ENCODE measurements at regions not wholly inside any gene's neighbourhood (a gene's known extent, or its start where the extent isn't known, plus 50 kb on each side); places are given as distances from the start of the nearest gene placed in this dataset.
A peak's percentile ranks its signal among the peaks of the same experiment; 100 is the strongest.

GRCh38 chr4:129808242-129808641, 712.3 kb downstream of the C4orf33 start:
- TF ChIP-seq, protein P1, sequence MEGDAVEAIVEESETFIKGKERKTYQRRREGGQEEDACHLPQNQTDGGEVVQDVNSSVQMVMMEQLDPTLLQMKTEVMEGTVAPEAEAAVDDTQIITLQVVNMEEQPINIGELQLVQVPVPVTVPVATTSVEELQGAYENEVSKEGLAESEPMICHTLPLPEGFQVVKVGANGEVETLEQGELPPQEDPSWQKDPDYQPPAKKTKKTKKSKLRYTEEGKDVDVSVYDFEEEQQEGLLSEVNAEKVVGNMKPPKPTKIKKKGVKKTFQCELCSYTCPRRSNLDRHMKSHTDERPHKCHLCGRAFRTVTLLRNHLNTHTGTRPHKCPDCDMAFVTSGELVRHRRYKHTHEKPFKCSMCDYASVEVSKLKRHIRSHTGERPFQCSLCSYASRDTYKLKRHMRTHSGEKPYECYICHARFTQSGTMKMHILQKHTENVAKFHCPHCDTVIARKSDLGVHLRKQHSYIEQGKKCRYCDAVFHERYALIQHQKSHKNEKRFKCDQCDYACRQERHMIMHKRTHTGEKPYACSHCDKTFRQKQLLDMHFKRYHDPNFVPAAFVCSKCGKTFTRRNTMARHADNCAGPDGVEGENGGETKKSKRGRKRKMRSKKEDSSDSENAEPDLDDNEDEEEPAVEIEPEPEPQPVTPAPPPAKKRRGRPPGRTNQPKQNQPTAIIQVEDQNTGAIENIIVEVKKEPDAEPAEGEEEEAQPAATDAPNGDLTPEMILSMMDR (conservative IDR thresholded peaks at IDR 0.05): no peak

GRCh38 chr4:129821073-129821472, 725.1 kb downstream of the C4orf33 start:
- no peak overlapping the region; the same call in 1 of the 2 replicates for H3K27ac ChIP-seq
- TF ChIP-seq, protein P1 (conservative IDR thresholded peaks at IDR 0.05): no peak

More at GRCh38 chr4:129808242-129808641, 712.3 kb downstream of the C4orf33 start:
- H3K27ac ChIP-seq: no peak overlapping the region

GRCh38 chr4:129821963-129822362, 726.0 kb downstream of the C4orf33 start:
- TF ChIP-seq, protein P1 (conservative IDR thresholded peaks at IDR 0.05): no peak
- H3K27ac ChIP-seq: peak overlapping the region; percentile 14; the same call in 1 of the 2 replicates

DNA sequence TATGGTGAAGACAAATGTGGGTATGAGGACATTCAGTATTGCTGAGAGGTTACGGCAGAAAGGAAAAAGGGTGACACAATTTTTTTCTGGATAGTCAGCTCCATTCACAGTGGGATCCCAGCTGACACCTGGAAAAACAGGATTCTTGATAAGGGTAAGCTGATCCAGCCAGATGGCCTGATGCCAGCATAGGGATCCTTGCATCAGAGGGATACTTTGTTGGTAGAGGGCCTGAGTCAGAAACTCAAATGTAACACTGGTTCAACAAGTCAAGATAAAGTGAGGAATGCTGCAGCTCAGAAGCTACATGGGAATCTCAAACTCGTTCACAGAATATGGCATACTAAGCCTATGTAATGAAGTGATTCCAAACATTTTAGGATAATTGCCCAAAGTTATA, 726.7 kb downstream of the C4orf33 start:
- H3K27ac ChIP-seq: peak overlapping the region; percentile 14; the same call in 1 of the 2 replicates

DNA sequence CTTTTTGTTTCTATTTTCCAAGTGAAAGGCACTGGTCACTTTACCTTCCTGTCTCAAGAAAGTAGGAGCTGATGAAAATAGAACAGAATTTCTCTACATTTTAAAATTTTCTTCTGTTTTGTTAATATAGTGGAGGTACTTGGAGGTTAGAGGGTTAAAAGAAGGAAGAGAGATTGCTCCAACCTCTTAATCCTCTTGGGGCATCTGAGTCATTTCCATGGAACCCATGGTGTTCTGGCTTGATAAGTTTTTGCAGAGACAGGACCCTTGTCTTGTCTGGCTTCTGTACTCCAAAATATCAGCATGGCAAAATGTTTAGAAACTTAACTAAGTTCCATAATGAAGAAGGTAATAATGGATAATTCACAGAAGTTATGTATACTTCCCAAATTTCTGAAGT, 727.2 kb downstream of the C4orf33 start:
- TF ChIP-seq, protein P1 (conservative IDR thresholded peaks at IDR 0.05): no peak
- H3K27ac ChIP-seq: no peak overlapping the region; the same call in 1 of the 2 replicates

More for the DNA sequence above, 726.7 kb downstream of the C4orf33 start:
- TF ChIP-seq, protein P1 (conservative IDR thresholded peaks at IDR 0.05): no peak

- TF ChIP-seq, protein P1 (conservative IDR thresholded peaks at IDR 0.05): no peak
- H3K27ac ChIP-seq: no peak overlapping the region
Observed at GRCh38 chr4:129829373-129829772, 733.4 kb downstream of the C4orf33 start.

DNA sequence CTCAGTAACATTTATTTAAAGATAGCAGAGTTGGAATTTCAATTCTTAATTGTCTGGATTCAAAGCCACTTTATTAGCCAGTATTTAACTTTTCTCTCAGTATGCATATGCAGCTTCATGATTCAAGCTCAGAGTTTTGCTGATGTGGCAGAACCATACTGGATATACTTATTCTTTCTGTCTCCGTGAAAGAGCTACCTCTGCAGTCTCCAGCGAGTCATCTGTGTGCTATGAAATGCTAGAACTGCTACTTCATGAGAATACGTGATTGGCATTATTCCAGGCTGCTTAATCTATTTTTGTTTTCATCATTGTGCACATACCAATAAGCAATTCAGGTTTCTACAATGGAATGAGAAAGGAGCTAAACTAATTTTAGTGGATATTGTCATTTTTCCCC, 743.7 kb downstream of the C4orf33 start:
- H3K27ac ChIP-seq: no peak overlapping the region
- TF ChIP-seq, protein P1 (conservative IDR thresholded peaks at IDR 0.05): no peak

All from VCaP (cell line).